T47D (cell line): ENCODE measurements at regions not wholly inside any gene's neighbourhood (a gene's known extent, or its start where the extent isn't known, plus 50 kb on each side); places are given as distances from the start of the nearest gene placed in this dataset.

Source experiments
- DNase-seq, 2 experiments: peaks; one replicate each; pipeline versions ENCODE4 v3.0.0 to v3.0.0-alpha.2; 2011 to 2012; ENCODE audit warnings: low read depth in 1 of 2, low spot score in 1 of 2
- JUND ChIP-seq: IDR thresholded peaks from 2 replicates; pipeline ENCODE4 v1.6.1; 2012; ENCODE audit warnings: low read depth
- in situ Hi-C: cut with HindIII; loops from 2 replicates; pipeline ENCODE4 v1.10.0; 2016; ENCODE audit warnings: low sequenced_read_pairs, low pct_unique_long_range_greater_than_20kb

- no peak for TF ChIP-seq JUND
- in situ Hi-C loops = no loop called here
- DNase-seq = no peak
Observed at GRCh38 chr15:31782016-31782783, 248.1 kb upstream of the CHRNA7 start.

GRCh38 chr15:31782951-31783350 is 247.4 kb upstream of the CHRNA7 start:
- TF ChIP-seq JUND = no peak
- no peak for DNase-seq

GRCh38 chr15:31786360-31786759 is 244.0 kb upstream of the CHRNA7 start:
- no peak for DNase-seq
- in situ Hi-C loops = no loop called here
- TF ChIP-seq JUND = no peak

More at GRCh38 chr15:31782951-31783350, 247.4 kb upstream of the CHRNA7 start:
- in situ Hi-C loops = no loop called here

- DNase-seq = no peak
- no peak for TF ChIP-seq JUND
- in situ Hi-C loops = no loop called here
Observed at GRCh38 chr15:31788104-31788503, 242.2 kb upstream of the CHRNA7 start.

- no peak for TF ChIP-seq JUND
- in situ Hi-C loops = no loop called here
- DNase-seq = no peak
Observed at GRCh38 chr15:31792611-31793199, 237.6 kb upstream of the CHRNA7 start.

- TF ChIP-seq JUND = no peak
- no peak for DNase-seq
- in situ Hi-C loops = no loop called here
Observed at GRCh38 chr15:31799319-31799714, 231.0 kb upstream of the CHRNA7 start.

- in situ Hi-C loops = no loop called here
- DNase-seq = no peak
- no peak for TF ChIP-seq JUND
Observed at GRCh38 chr15:31799715-31800321, 230.5 kb upstream of the CHRNA7 start.

- DNase-seq = no peak
- in situ Hi-C loops = no loop called here
- TF ChIP-seq JUND = no peak
Observed at GRCh38 chr15:31801152-31801551, 229.2 kb upstream of the CHRNA7 start.

GRCh38 chr15:31802761-31803160 is 227.6 kb upstream of the CHRNA7 start:
- in situ Hi-C loops = no loop called here
- DNase-seq = no peak
- TF ChIP-seq JUND = no peak

GRCh38 chr15:31803388-31803884 is 226.9 kb upstream of the CHRNA7 start:
- in situ Hi-C loops = no loop called here
- no peak for DNase-seq
- TF ChIP-seq JUND = no peak

- no peak for DNase-seq
- in situ Hi-C loops = no loop called here
Observed at GRCh38 chr15:31805090-31805662, 225.1 kb upstream of the CHRNA7 start.

GRCh38 chr15:31806106-31806505 is 224.2 kb upstream of the CHRNA7 start:
- TF ChIP-seq JUND = no peak
- in situ Hi-C loops = no loop called here
- DNase-seq = no peak

More at GRCh38 chr15:31805090-31805662, 225.1 kb upstream of the CHRNA7 start:
- TF ChIP-seq JUND = no peak

- in situ Hi-C loops = no loop called here
- DNase-seq = no peak
- TF ChIP-seq JUND = no peak
Observed at GRCh38 chr15:31811641-31812040, 218.7 kb upstream of the CHRNA7 start.
